Astrocyte (in vitro differentiated cells and primary cell): ENCODE measurements at regions not wholly inside any gene's neighbourhood (a gene's known extent, or its start where the extent isn't known, plus 50 kb on each side); places are given as distances from the start of the nearest gene placed in this dataset.

Experiments used
- DNase-seq: peaks from one replicate; pipeline ENCODE4 v3.0.0-alpha.2; 2010; ENCODE audit warnings: low read depth
- FAIRE-seq: peaks from 2 replicates; lab custom pipeline; 2011; peaks lifted over from hg19 to GRCh38; lab: Jason Lieb, UNC
- H2AFZ ChIP-seq: 2 replicates; pipeline ENCODE4 v1.6.0; 2012; ENCODE audit warnings: low read depth, low read length, inconsistent platforms
- H3K27ac ChIP-seq: 2 replicates; pipeline ENCODE4 v1.5.1; 2011; ENCODE audit warnings: low read depth, low read length, inconsistent platforms
- H3K27me3 ChIP-seq: 2 replicates; pipeline ENCODE4 v1.6.0; 2011; ENCODE audit warnings: low read length, inconsistent platforms; ENCODE audit not compliant: insufficient read depth
- H3K36me3 ChIP-seq: 2 replicates; pipeline ENCODE4 v1.5.1; 2011; ENCODE audit warnings: low read length, inconsistent platforms; ENCODE audit not compliant: insufficient read depth
- H3K4me1 ChIP-seq: 2 replicates; pipeline ENCODE4 v1.5.1; 2011; ENCODE audit warnings: low read length, inconsistent platforms; ENCODE audit not compliant: insufficient read depth
- H3K4me2 ChIP-seq: 2 replicates; pipeline ENCODE4 v1.6.0; 2012; ENCODE audit warnings: low read length, inconsistent platforms
- H3K4me3 ChIP-seq: 2 replicates; pipeline ENCODE4 v1.5.1; 2011; ENCODE audit warnings: low read depth, mild to moderate bottlenecking, low read length, inconsistent platforms; ENCODE audit not compliant: insufficient read depth
- H3K79me2 ChIP-seq: 2 replicates; pipeline ENCODE4 v1.6.0; 2012; ENCODE audit warnings: mild to moderate bottlenecking, low read length, inconsistent platforms; ENCODE audit not compliant: insufficient read depth
- H3K9ac ChIP-seq: 2 replicates; pipeline ENCODE4 v1.6.0; 2012; ENCODE audit warnings: mild to moderate bottlenecking, low read length, inconsistent platforms
- H3K9me3 ChIP-seq: 2 replicates; pipeline ENCODE4 v1.5.1; 2012; ENCODE audit warnings: low read depth, mild to moderate bottlenecking, low read length, inconsistent platforms; ENCODE audit not compliant: insufficient read depth
- H4K20me1 ChIP-seq: 2 replicates; pipeline ENCODE4 v1.6.0; 2012; ENCODE audit warnings: low read length, inconsistent platforms; ENCODE audit not compliant: insufficient read depth
- H3K27ac Mint-ChIP-seq: one replicate; pipeline ENCODE4 v1.8.0; 2021; ENCODE audit warnings: mild to moderate bottlenecking, mixed read lengths; ENCODE audit not compliant: unreplicated experiment
- H3K27me3 Mint-ChIP-seq: one replicate; pipeline ENCODE4 v1.8.0; 2021; ENCODE audit warnings: low read depth, mixed read lengths; ENCODE audit not compliant: unreplicated experiment
- H3K36me3 Mint-ChIP-seq: one replicate; pipeline ENCODE4 v1.8.0; 2021; ENCODE audit warnings: low read depth, mixed read lengths; ENCODE audit not compliant: unreplicated experiment
- H3K4me1 Mint-ChIP-seq: one replicate; pipeline ENCODE4 v1.8.0; 2021; ENCODE audit warnings: low read depth, mixed read lengths; ENCODE audit not compliant: unreplicated experiment
- H3K4me3 Mint-ChIP-seq: one replicate; pipeline ENCODE4 v1.8.0; 2021; ENCODE audit warnings: mild to moderate bottlenecking, moderate library complexity, mixed read lengths; ENCODE audit not compliant: unreplicated experiment
- H3K9me3 Mint-ChIP-seq: one replicate; pipeline ENCODE4 v1.8.0; 2021; ENCODE audit warnings: mild to moderate bottlenecking, mixed read lengths; ENCODE audit not compliant: unreplicated experiment
- CTCF ChIP-seq: IDR thresholded peaks from 2 replicates; pipeline ENCODE4 v1.5.1; 2011; ENCODE audit warnings: low read depth, mild to moderate bottlenecking, inconsistent platforms, low read length, moderate library complexity; ENCODE audit not compliant: insufficient read depth
- EZH2 ChIP-seq: IDR thresholded peaks from 2 replicates; pipeline ENCODE4 v1.6.1; 2012; ENCODE audit warnings: mild to moderate bottlenecking, low read length, inconsistent platforms; ENCODE audit not compliant: insufficient read depth

- Histone ChIP-seq H3K9me3 (no peaks in the 10 kb centered on the region), H3K27ac (no peak overlapping the region), H3K4me2 (no peak overlapping the region), H3K4me1 (peaks cover 24% of the 10 kb centered on the region), H3K27me3 (no peaks in the 10 kb centered on the region), H3K36me3 (no peaks in the 10 kb centered on the region), H3K79me2 (no peaks in the 10 kb centered on the region), H3K4me3 (no peak overlapping the region), H2AFZ (no peak overlapping the region), H4K20me1 (no peaks in the 10 kb centered on the region), H3K9ac (no peak overlapping the region)
- Mint-ChIP-seq H3K9me3 (peaks cover 7% of the 10 kb centered on the region), H3K36me3 (no peaks in the 10 kb centered on the region), H3K4me3 (no peak overlapping the region), H3K27ac (no peak overlapping the region), H3K27me3 (no peaks in the 10 kb centered on the region), H3K4me1 (peaks cover 36% of the 10 kb centered on the region)
- TF ChIP-seq CTCF (no peak), EZH2 (no peak)
- FAIRE-seq (no peak), DNase-seq (peak; percentile 49)
Measured at GRCh38 chr12:58419905-58420304, 478.5 kb downstream of the ATP23 start.

- Mint-ChIP-seq H3K27ac (no peak overlapping the region), H3K27me3 (no peaks in the 10 kb centered on the region), H3K4me1 (peaks cover 37% of the 10 kb centered on the region), H3K9me3 (peaks cover 7% of the 10 kb centered on the region), H3K4me3 (no peak overlapping the region), H3K36me3 (no peaks in the 10 kb centered on the region)
- no peaks in the 10 kb centered on the region for H4K20me1 ChIP-seq
- H3K4me3 ChIP-seq: no peak overlapping the region
- H3K4me1 ChIP-seq: peaks cover 26% of the 10 kb centered on the region
- TF ChIP-seq EZH2 (no peak), CTCF (no peak)
- H3K9me3 ChIP-seq: no peaks in the 10 kb centered on the region
- H3K27ac ChIP-seq: no peak overlapping the region
- no peaks in the 10 kb centered on the region for H3K79me2 ChIP-seq
- no peak overlapping the region for H3K9ac ChIP-seq
- DNase-seq (peak; percentile 81), FAIRE-seq (peak; percentile 60)
- no peaks in the 10 kb centered on the region for H3K36me3 ChIP-seq
- H3K27me3 ChIP-seq: no peaks in the 10 kb centered on the region
- H2AFZ ChIP-seq: no peak overlapping the region
- H3K4me2 ChIP-seq: no peak overlapping the region
Measured at GRCh38 chr12:58420503-58420902, 479.1 kb downstream of the ATP23 start.

DNA sequence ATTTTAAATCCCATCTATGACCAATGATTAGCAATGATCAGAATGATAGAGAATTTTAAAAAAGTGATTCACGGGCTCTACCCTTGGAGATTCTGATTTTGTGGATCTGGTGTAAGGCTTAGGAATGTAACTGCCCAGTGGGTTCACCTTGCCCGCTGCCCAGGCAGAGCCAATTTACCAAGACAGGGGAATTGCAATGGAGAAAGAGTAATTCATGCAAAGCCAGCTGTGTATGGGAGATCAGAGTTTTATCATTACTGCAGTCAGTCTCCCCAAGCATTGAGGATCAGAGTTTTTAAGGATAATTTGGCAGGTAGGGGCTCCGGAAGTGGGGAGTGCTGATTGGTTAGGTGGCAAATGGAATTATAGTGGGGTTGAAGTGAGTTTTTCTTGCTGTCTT is 480.6 kb downstream of the ATP23 start:
- peaks cover 12% of the 10 kb centered on the region for H3K9me3 Mint-ChIP-seq
- peaks cover 39% of the 10 kb centered on the region for H3K4me1 Mint-ChIP-seq
- TF ChIP-seq EZH2: no peak
- TF ChIP-seq CTCF: no peak
- Histone ChIP-seq H3K4me1 (peaks cover 27% of the 10 kb centered on the region), H4K20me1 (no peaks in the 10 kb centered on the region), H3K9ac (no peak overlapping the region), H3K27me3 (no peaks in the 10 kb centered on the region), H2AFZ (no peak overlapping the region), H3K27ac (no peak overlapping the region), H3K9me3 (no peaks in the 10 kb centered on the region), H3K79me2 (no peaks in the 10 kb centered on the region), H3K4me2 (no peak overlapping the region), H3K4me3 (no peak overlapping the region), H3K36me3 (no peaks in the 10 kb centered on the region)
- DNase-seq: no peak
- H3K4me3 Mint-ChIP-seq: no peak overlapping the region
- H3K27me3 Mint-ChIP-seq: no peaks in the 10 kb centered on the region
- no peak overlapping the region for H3K27ac Mint-ChIP-seq
- H3K36me3 Mint-ChIP-seq: no peaks in the 10 kb centered on the region
- no peak for FAIRE-seq
